Activated CD8-positive, alpha-beta memory T cell treated with anti-CD3 and anti-CD28 coated beads for 48 hours (primary cell): ENCODE measurements at regions not wholly inside any gene's neighbourhood (a gene's known extent, or its start where the extent isn't known, plus 50 kb on each side); places are given as distances from the start of the nearest gene placed in this dataset.

ENCODE experiments used
- DNase-seq, 3 experiments: peaks; one replicate each; pipeline ENCODE4 v3.0.0-alpha.2; 2020; ENCODE audit warnings: low read depth in 2 of 3, low spot score in 2 of 3

- no peak for DNase-seq
These were observed 75.5 kb upstream of the ELL2 start for GRCh38 chr5:96037128-96037527.

GRCh38 chr5:96036301-96036700, 74.7 kb upstream of the ELL2 start:
- DNase-seq = no peak

- DNase-seq = no peak
These were observed 74.1 kb upstream of the ELL2 start for GRCh38 chr5:96035796-96036195.

- no peak for DNase-seq
These were observed 71.5 kb upstream of the ELL2 start for GRCh38 chr5:96033116-96033515.

- no peak for DNase-seq
These were observed 70.2 kb upstream of the ELL2 start for GRCh38 chr5:96031811-96032261.

GRCh38 chr5:96031180-96031579, 69.5 kb upstream of the ELL2 start:
- no peak for DNase-seq

GRCh38 chr5:96026406-96027041, 64.9 kb upstream of the ELL2 start:
- DNase-seq = no peak

GRCh38 chr5:96024683-96025475, 63.2 kb upstream of the ELL2 start:
- no peak for DNase-seq

GRCh38 chr5:96023518-96023917, 61.9 kb upstream of the ELL2 start:
- DNase-seq = no peak

- no peak for DNase-seq
These were observed 61.3 kb upstream of the ELL2 start for GRCh38 chr5:96022971-96023370.

GRCh38 chr5:96017951-96018350, 56.3 kb upstream of the ELL2 start:
- DNase-seq = no peak

- no peak for DNase-seq
These were observed 54.6 kb upstream of the ELL2 start for GRCh38 chr5:96016216-96016615.

- DNase-seq = no peak
These were observed 54.1 kb upstream of the ELL2 start for GRCh38 chr5:96015709-96016108.

GRCh38 chr5:96014395-96014794, 52.7 kb upstream of the ELL2 start:
- no peak for DNase-seq

GRCh38 chr5:96013254-96013653, 51.6 kb upstream of the ELL2 start:
- DNase-seq = no peak

GRCh38 chr5:96012399-96012798, 50.7 kb upstream of the ELL2 start:
- no peak for DNase-seq
